WTC11 (cell line): ENCODE measurements at regions not wholly inside any gene's neighbourhood (a gene's known extent, or its start where the extent isn't known, plus 50 kb on each side); places are given as distances from the start of the nearest gene placed in this dataset.
"Not testable (repeated sequence)": the region's sequence is repeated elsewhere in the genome, so short reads cannot be mapped to it uniquely, and the experiment has no call there.

Experiments used
- ATAC-seq: fragments of 200-7000 bp; cut with Tn5 transposase; 2 replicates; pipeline ENCODE4 v1.10.0; 2021; ENCODE audit warnings: mild to moderate bottlenecking, moderate library complexity
- CTCF ChIA-PET: fragments of 300-600 bp; sonication (Branson Sonifier 250); formaldehyde crosslinking; loops from one replicate; lab custom pipeline; 2021; ENCODE audit warnings: antibody characterized with exemption; lab: Charles Lee
- POLR2A ChIA-PET: fragments of 350-600 bp; sonication (Branson Sonifier 250); formaldehyde crosslinking; loops from one replicate; lab custom pipeline; 2021; ENCODE audit warnings: antibody characterized with exemption; lab: Charles Lee
- DNase-seq: peaks from one replicate; pipeline ENCODE4 v3.0.0; 2021; ENCODE audit warnings: low spot score
- H3K27ac Mint-ChIP-seq: 2 replicates; pipeline ENCODE4 v1.8.0; 2021; ENCODE audit warnings: mixed read lengths
- H3K27me3 Mint-ChIP-seq: 2 replicates; pipeline ENCODE4 v1.8.0; 2021; ENCODE audit warnings: low read depth, mild to moderate bottlenecking, moderate library complexity, mixed read lengths
- H3K36me3 Mint-ChIP-seq: 2 replicates; pipeline ENCODE4 v1.8.0; 2021; ENCODE audit warnings: mixed read lengths
- H3K4me1 Mint-ChIP-seq: 2 replicates; pipeline ENCODE4 v1.8.0; 2022; ENCODE audit warnings: mixed read lengths
- H3K4me3 Mint-ChIP-seq: 2 replicates; pipeline ENCODE4 v1.8.0; 2021; ENCODE audit warnings: mild to moderate bottlenecking, moderate library complexity, mixed read lengths
- H3K9me3 Mint-ChIP-seq: 2 replicates; pipeline ENCODE4 v1.8.0; 2021; ENCODE audit warnings: mixed read lengths
- FOXJ3 ChIP-seq: sonication (generic); formaldehyde crosslinking; IDR thresholded peaks from 2 replicates; pipeline ENCODE4 v1.9.0; 2021; ENCODE audit warnings: missing genetic modification reagents, mild to moderate bottlenecking, borderline replicate concordance
- PRRX2 ChIP-seq: fragments of 250-450 bp; sonication (Bioruptor Pico); IDR thresholded peaks from 2 replicates; pipeline ENCODE4 v1.8.0; 2021; ENCODE audit warnings: mild to moderate bottlenecking
- ZNF317 ChIP-seq: sonication (generic); formaldehyde crosslinking; IDR thresholded peaks from 2 replicates; pipeline ENCODE4 v1.8.1; 2023; ENCODE audit warnings: low read depth, mild to moderate bottlenecking, moderate library complexity, missing genetic modification reagents, borderline replicate concordance
- TF ChIP-seq, protein P1 (sequence below): fragments of 250-450 bp; sonication (Bioruptor Pico); IDR thresholded peaks from 2 replicates; pipeline ENCODE4 v1.9.0; 2021; ENCODE audit warnings: mild to moderate bottlenecking
- TF ChIP-seq, protein P2 (sequence below): sonication (generic); formaldehyde crosslinking; IDR thresholded peaks from 2 replicates; pipeline ENCODE4 v1.8.0; 2022; ENCODE audit warnings: mild to moderate bottlenecking, missing genetic modification reagents
- TF ChIP-seq, protein P3 (sequence below): sonication (generic); formaldehyde crosslinking; IDR thresholded peaks from 2 replicates; pipeline ENCODE4 v1.8.0; 2022; ENCODE audit warnings: mild to moderate bottlenecking, missing genetic modification reagents
- TF ChIP-seq, protein P4 (sequence below): sonication (generic); formaldehyde crosslinking; IDR thresholded peaks from 2 replicates; pipeline ENCODE4 v1.8.0; 2023; ENCODE audit warnings: missing genetic modification reagents, mild to moderate bottlenecking, borderline replicate concordance
- TF ChIP-seq, protein P5 (sequence below): fragments of 200-600 bp; IDR thresholded peaks from 2 replicates; pipeline ENCODE4 v1.8.0; 2022; ENCODE audit warnings: antibody characterized with exemption

DNA sequence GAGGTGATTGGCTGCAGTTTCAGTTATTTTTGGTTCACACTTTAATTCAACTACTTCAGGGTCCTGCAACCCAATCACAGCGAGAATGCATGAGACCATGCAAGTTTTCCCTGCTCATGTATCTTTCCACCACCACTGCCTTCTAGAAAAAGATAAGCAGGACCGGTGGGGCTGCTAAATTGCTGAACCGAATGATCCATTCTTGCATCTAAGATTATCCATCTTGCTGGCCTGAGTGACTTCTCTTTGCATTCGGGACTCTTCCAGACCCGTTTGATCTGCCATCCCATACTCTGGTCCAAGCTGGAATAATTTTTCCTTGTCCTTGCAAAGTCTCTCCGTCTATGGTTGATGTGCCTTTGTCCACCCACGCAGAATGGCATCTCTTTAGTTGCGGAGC, 56.3 kb upstream of the TP53I11 start (continued):
- TF ChIP-seq, protein P1, sequence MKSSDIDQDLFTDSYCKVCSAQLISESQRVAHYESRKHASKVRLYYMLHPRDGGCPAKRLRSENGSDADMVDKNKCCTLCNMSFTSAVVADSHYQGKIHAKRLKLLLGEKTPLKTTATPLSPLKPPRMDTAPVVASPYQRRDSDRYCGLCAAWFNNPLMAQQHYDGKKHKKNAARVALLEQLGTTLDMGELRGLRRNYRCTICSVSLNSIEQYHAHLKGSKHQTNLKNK (CRISPR knock-in tag) = no peak
- TF ChIP-seq, protein P2, sequence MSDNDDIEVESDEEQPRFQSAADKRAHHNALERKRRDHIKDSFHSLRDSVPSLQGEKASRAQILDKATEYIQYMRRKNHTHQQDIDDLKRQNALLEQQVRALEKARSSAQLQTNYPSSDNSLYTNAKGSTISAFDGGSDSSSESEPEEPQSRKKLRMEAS (CRISPR knock-in tag) = no peak
- TF ChIP-seq, protein P3, sequence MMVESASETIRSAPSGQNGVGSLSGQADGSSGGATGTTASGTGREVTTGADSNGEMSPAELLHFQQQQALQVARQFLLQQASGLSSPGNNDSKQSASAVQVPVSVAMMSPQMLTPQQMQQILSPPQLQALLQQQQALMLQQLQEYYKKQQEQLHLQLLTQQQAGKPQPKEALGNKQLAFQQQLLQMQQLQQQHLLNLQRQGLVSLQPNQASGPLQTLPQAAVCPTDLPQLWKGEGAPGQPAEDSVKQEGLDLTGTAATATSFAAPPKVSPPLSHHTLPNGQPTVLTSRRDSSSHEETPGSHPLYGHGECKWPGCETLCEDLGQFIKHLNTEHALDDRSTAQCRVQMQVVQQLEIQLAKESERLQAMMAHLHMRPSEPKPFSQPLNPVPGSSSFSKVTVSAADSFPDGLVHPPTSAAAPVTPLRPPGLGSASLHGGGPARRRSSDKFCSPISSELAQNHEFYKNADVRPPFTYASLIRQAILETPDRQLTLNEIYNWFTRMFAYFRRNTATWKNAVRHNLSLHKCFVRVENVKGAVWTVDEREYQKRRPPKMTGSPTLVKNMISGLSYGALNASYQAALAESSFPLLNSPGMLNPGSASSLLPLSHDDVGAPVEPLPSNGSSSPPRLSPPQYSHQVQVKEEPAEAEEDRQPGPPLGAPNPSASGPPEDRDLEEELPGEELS (CRISPR knock-in tag) = no peak

DNA sequence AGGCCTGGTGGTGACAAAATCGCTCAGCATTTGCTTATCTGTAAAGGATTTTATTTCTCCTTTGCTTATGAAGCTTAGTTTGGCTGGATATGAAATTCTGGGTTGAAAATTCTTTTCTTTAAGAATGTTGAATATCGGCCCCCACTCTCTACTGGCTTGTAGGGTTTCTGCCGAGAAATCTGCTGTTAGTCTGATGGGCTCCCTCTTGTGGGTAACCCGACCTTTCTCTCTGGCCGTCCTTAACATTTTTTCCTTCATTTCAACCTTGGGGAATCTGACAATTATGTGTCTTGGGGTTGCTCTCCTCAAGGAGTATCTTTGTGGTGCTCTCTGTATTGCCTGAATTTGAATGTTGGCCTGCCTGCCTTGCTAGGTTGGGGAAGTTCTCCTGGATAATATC, 65.3 kb upstream of the TP53I11 start:
- Mint-ChIP-seq H3K27me3 (peaks cover 24% of the 10 kb centered on the region), H3K9me3 (peaks cover 37% of the 10 kb centered on the region)
- TF ChIP-seq ZNF317 (CRISPR knock-in tag) = peak; percentile 85
- CTCF ChIA-PET = interaction anchor here (0.8 to 2.9 kb wide), 11 partner anchors 10 to 95 kb away, joined by 3 to 34 read pairs (median 7); no protein-coding TSS in a partner anchor
- H3K4me3 Mint-ChIP-seq, DNase-seq, H3K36me3 Mint-ChIP-seq, ATAC-seq, H3K27ac Mint-ChIP-seq, POLR2A ChIA-PET, H3K4me1 Mint-ChIP-seq: not testable (repeated sequence)

DNA sequence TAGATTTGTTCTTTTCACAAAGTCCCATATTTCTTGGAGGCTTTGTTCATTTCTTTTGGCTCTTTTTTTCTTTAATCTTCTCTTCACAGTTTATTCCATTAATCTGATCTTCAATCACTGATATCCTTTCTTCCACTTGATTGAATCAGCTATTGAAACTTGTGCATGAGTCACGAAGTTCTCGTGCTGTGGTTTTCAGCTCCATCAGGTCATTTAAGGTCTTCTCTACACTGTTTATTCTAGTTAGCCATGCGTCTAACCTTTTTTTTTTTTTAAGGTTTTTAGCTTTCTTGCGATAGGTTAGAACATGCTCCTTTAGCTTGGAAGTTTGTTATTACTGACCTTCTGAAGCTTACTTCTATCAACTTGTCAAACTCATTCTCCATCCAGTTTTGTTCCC, 65.8 kb upstream of the TP53I11 start:
- peaks cover 24% of the 10 kb centered on the region for H3K27me3 Mint-ChIP-seq
- H3K4me1 Mint-ChIP-seq = peaks cover 13% of the 10 kb centered on the region
- CTCF ChIA-PET = interaction anchor here (0.8 to 2.9 kb wide), 17 partner anchors 10 to 94 kb away, joined by 3 to 34 read pairs (median 5); no protein-coding TSS in a partner anchor
- POLR2A ChIA-PET = interaction anchor here (0.6 kb wide), 1 partner anchor 38 kb away, joined by 6 read pairs; no protein-coding TSS in a partner anchor
- H3K9me3 Mint-ChIP-seq = peaks cover 37% of the 10 kb centered on the region
- not testable (repeated sequence) for H3K4me3 Mint-ChIP-seq, H3K36me3 Mint-ChIP-seq, ATAC-seq, H3K27ac Mint-ChIP-seq, DNase-seq

DNA sequence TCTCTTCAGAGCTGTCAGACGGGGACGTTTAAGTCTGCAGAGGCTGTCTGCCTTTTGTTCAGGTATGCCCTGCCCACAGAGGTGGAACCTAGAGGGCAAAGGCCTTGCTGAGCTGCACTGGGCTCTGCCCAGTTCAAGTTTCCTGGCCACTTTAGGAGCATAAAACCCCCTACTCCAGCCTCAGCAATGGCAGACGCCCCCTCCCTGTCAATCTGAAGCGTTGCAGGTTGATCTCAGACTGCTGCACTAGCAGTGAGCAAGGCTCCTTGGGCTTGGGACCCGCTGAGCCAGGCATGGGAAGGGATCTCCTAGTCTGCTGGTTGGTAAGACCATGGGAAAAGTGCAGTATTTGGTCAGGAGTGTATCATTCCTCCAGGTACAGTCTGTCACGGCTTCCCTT, 66.6 kb upstream of the TP53I11 start:
- POLR2A ChIA-PET = interaction anchor here (0.6 kb wide), 1 partner anchor 37 kb away, joined by 6 read pairs; no protein-coding TSS in a partner anchor
- no peak overlapping the region for H3K27ac Mint-ChIP-seq
- H3K27me3 Mint-ChIP-seq = peaks cover 24% of the 10 kb centered on the region
- ATAC-seq (peak; percentile 91), DNase-seq (peak; percentile 52)
- H3K4me1 Mint-ChIP-seq = peaks cover 21% of the 10 kb centered on the region
- H3K36me3 Mint-ChIP-seq = peaks cover 4% of the 10 kb centered on the region; the same call in 1 of the 2 replicates
- peaks cover 32% of the 10 kb centered on the region for H3K9me3 Mint-ChIP-seq
- CTCF ChIA-PET = interaction anchor here (0.9 to 2.9 kb wide), 16 partner anchors 9 to 89 kb away, joined by 3 to 34 read pairs (median 6); no protein-coding TSS in a partner anchor
- TF ChIP-seq PRRX2 (CRISPR knock-in tag) (no peak), FOXJ3 (CRISPR knock-in tag) (no peak)
- TF ChIP-seq, protein P4, sequence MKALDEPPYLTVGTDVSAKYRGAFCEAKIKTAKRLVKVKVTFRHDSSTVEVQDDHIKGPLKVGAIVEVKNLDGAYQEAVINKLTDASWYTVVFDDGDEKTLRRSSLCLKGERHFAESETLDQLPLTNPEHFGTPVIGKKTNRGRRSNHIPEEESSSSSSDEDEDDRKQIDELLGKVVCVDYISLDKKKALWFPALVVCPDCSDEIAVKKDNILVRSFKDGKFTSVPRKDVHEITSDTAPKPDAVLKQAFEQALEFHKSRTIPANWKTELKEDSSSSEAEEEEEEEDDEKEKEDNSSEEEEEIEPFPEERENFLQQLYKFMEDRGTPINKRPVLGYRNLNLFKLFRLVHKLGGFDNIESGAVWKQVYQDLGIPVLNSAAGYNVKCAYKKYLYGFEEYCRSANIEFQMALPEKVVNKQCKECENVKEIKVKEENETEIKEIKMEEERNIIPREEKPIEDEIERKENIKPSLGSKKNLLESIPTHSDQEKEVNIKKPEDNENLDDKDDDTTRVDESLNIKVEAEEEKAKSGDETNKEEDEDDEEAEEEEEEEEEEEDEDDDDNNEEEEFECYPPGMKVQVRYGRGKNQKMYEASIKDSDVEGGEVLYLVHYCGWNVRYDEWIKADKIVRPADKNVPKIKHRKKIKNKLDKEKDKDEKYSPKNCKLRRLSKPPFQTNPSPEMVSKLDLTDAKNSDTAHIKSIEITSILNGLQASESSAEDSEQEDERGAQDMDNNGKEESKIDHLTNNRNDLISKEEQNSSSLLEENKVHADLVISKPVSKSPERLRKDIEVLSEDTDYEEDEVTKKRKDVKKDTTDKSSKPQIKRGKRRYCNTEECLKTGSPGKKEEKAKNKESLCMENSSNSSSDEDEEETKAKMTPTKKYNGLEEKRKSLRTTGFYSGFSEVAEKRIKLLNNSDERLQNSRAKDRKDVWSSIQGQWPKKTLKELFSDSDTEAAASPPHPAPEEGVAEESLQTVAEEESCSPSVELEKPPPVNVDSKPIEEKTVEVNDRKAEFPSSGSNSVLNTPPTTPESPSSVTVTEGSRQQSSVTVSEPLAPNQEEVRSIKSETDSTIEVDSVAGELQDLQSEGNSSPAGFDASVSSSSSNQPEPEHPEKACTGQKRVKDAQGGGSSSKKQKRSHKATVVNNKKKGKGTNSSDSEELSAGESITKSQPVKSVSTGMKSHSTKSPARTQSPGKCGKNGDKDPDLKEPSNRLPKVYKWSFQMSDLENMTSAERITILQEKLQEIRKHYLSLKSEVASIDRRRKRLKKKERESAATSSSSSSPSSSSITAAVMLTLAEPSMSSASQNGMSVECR (CRISPR knock-in tag) = no peak
- TF ChIP-seq, protein P5, sequence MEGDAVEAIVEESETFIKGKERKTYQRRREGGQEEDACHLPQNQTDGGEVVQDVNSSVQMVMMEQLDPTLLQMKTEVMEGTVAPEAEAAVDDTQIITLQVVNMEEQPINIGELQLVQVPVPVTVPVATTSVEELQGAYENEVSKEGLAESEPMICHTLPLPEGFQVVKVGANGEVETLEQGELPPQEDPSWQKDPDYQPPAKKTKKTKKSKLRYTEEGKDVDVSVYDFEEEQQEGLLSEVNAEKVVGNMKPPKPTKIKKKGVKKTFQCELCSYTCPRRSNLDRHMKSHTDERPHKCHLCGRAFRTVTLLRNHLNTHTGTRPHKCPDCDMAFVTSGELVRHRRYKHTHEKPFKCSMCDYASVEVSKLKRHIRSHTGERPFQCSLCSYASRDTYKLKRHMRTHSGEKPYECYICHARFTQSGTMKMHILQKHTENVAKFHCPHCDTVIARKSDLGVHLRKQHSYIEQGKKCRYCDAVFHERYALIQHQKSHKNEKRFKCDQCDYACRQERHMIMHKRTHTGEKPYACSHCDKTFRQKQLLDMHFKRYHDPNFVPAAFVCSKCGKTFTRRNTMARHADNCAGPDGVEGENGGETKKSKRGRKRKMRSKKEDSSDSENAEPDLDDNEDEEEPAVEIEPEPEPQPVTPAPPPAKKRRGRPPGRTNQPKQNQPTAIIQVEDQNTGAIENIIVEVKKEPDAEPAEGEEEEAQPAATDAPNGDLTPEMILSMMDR = peak; percentile 43; the same call in 1 of the 2 replicates
- TF ChIP-seq, all 79 proteins: peak for 1
- H3K4me3 Mint-ChIP-seq = no peak overlapping the region
